ENCODE measurements at regions not wholly inside any gene's neighbourhood (a gene's known extent, or its start where the extent isn't known, plus 50 kb on each side); places are given as distances from the start of the nearest gene placed in this dataset.

- Histone ChIP-seq H3K36me3 (replicated peaks; ENCODE audit: insufficient read depth, low read length) (no peaks in the 10 kb centered on the region), H3K4me3 (ENCODE audit: low read length) (no peak overlapping the region), H3K79me2 (ENCODE audit: low read length) (no peaks in the 10 kb centered on the region), H3K4me2 (ENCODE audit: low read depth, low read length) (no peak overlapping the region), H3K9ac (ENCODE audit: low read length) (no peak overlapping the region), H3K9me2 (replicated peaks; ENCODE audit: insufficient read depth, low read length) (no peaks in the 10 kb centered on the region), H3F3A (ENCODE audit: insufficient read depth, low read length) (no peaks in the 10 kb centered on the region), H3K27me3 (replicated peaks; ENCODE audit: insufficient read depth, low read length) (no peaks in the 10 kb centered on the region), H3K9me3 (replicated peaks; ENCODE audit: insufficient read depth, low read length) (no peaks in the 10 kb centered on the region), H3K4me1 (ENCODE audit: low read length) (no peaks in the 10 kb centered on the region), H4K20me1 (ENCODE audit: insufficient read depth, low read length) (no peaks in the 10 kb centered on the region), H3K27ac (ENCODE audit: low read length) (no peak overlapping the region), H2AFZ (ENCODE audit: low read length) (no peak overlapping the region)
- TF ChIP-seq, protein P1, sequence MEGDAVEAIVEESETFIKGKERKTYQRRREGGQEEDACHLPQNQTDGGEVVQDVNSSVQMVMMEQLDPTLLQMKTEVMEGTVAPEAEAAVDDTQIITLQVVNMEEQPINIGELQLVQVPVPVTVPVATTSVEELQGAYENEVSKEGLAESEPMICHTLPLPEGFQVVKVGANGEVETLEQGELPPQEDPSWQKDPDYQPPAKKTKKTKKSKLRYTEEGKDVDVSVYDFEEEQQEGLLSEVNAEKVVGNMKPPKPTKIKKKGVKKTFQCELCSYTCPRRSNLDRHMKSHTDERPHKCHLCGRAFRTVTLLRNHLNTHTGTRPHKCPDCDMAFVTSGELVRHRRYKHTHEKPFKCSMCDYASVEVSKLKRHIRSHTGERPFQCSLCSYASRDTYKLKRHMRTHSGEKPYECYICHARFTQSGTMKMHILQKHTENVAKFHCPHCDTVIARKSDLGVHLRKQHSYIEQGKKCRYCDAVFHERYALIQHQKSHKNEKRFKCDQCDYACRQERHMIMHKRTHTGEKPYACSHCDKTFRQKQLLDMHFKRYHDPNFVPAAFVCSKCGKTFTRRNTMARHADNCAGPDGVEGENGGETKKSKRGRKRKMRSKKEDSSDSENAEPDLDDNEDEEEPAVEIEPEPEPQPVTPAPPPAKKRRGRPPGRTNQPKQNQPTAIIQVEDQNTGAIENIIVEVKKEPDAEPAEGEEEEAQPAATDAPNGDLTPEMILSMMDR (IDR thresholded peaks at IDR 0.05; ENCODE audit: low read length) = no peak
- TF ChIP-seq EZH2phosphoT487 (IDR thresholded peaks at IDR 0.05; ENCODE audit: low read length) = no peak
- no peak for TF ChIP-seq EZH2 (optimal IDR thresholded peaks at IDR 0.05; ENCODE audit: low read depth, low read length)
- DNase-seq = no peak
These were observed 85.5 kb upstream of the TMEM17 start for GRCh38 chr2:62591491-62591890.

- Histone ChIP-seq H3K9me3 (replicated peaks; ENCODE audit: insufficient read depth, low read length) (no peaks in the 10 kb centered on the region), H3K4me2 (ENCODE audit: low read depth, low read length) (no peak overlapping the region), H3K9ac (ENCODE audit: low read length) (no peak overlapping the region), H3K4me1 (ENCODE audit: low read length) (no peaks in the 10 kb centered on the region), H3K9me2 (replicated peaks; ENCODE audit: insufficient read depth, low read length) (no peaks in the 10 kb centered on the region), H3K4me3 (ENCODE audit: low read length) (no peak overlapping the region), H3K79me2 (ENCODE audit: low read length) (no peaks in the 10 kb centered on the region), H2AFZ (ENCODE audit: low read length) (no peak overlapping the region), H3K27ac (ENCODE audit: low read length) (no peak overlapping the region), H3F3A (ENCODE audit: insufficient read depth, low read length) (no peaks in the 10 kb centered on the region), H4K20me1 (ENCODE audit: insufficient read depth, low read length) (no peaks in the 10 kb centered on the region), H3K27me3 (replicated peaks; ENCODE audit: insufficient read depth, low read length) (no peaks in the 10 kb centered on the region), H3K36me3 (replicated peaks; ENCODE audit: insufficient read depth, low read length) (no peaks in the 10 kb centered on the region)
- TF ChIP-seq EZH2 (optimal IDR thresholded peaks at IDR 0.05; ENCODE audit: low read depth, low read length) = no peak
- no peak for TF ChIP-seq EZH2phosphoT487 (IDR thresholded peaks at IDR 0.05; ENCODE audit: low read length)
- TF ChIP-seq, protein P1 (IDR thresholded peaks at IDR 0.05; ENCODE audit: low read length) = no peak
- no peak for DNase-seq
These were observed 83.8 kb upstream of the TMEM17 start for GRCh38 chr2:62589691-62590356.

DNA sequence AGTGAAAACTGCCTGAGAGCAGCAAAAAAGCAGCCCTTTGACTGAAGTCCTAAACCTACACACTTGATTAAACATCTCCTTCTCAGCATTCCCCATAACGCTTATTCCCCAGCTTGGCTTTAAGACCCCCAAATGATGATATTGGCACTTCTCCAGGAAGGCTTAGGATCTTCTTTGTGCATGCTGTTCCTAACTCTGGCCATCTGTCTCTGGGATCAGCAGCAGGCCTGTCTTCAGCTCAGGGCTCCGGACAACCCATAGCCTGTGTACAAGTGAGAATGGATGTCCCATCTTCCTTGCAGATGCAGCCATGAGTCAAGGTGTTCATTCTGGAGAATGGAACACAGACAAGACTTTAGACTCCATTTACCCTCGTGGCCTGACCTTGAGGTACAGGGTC lies 81.6 kb upstream of the TMEM17 start:
- Histone ChIP-seq H3K27ac (ENCODE audit: low read length) (no peak overlapping the region), H2AFZ (ENCODE audit: low read length) (no peak overlapping the region)

More for the DNA sequence above, 81.6 kb upstream of the TMEM17 start:
- Histone ChIP-seq H3K27me3 (replicated peaks; ENCODE audit: insufficient read depth, low read length) (no peaks in the 10 kb centered on the region), H3K4me2 (ENCODE audit: low read depth, low read length) (no peak overlapping the region), H3K4me1 (ENCODE audit: low read length) (no peaks in the 10 kb centered on the region), H3K4me3 (ENCODE audit: low read length) (no peak overlapping the region), H3K9me3 (replicated peaks; ENCODE audit: insufficient read depth, low read length) (no peaks in the 10 kb centered on the region), H3K9me2 (replicated peaks; ENCODE audit: insufficient read depth, low read length) (no peaks in the 10 kb centered on the region), H4K20me1 (ENCODE audit: insufficient read depth, low read length) (no peaks in the 10 kb centered on the region), H3K36me3 (replicated peaks; ENCODE audit: insufficient read depth, low read length) (no peaks in the 10 kb centered on the region), H3F3A (ENCODE audit: insufficient read depth, low read length) (no peaks in the 10 kb centered on the region), H3K9ac (ENCODE audit: low read length) (no peak overlapping the region), H3K79me2 (ENCODE audit: low read length) (no peaks in the 10 kb centered on the region)
- no peak for DNase-seq
- TF ChIP-seq EZH2phosphoT487 (IDR thresholded peaks at IDR 0.05; ENCODE audit: low read length) (no peak), EZH2 (optimal IDR thresholded peaks at IDR 0.05; ENCODE audit: low read depth, low read length) (no peak)
- TF ChIP-seq, protein P1 (IDR thresholded peaks at IDR 0.05; ENCODE audit: low read length) = no peak

All from MM.1S (cell line).